ENCODE measurements at regions not wholly inside any gene's neighbourhood (a gene's known extent, or its start where the extent isn't known, plus 50 kb on each side); places are given as distances from the start of the nearest gene placed in this dataset.

- Histone ChIP-seq H3K27ac (ENCODE audit: control insufficient read depth, insufficient read depth, low read length) (no peak overlapping the region), H3K4me3 (ENCODE audit: control insufficient read depth in 2 of 3, extremely low read depth in 1 of 3, insufficient read depth in 2 of 3, low read depth in 1 of 3, low read length in 3 of 3) (no peak overlapping the region), H3K9me1 (ENCODE audit: control insufficient read depth, extremely low read depth, insufficient read depth, low read length) (no peaks in the 10 kb centered on the region), H3K9ac (ENCODE audit: control insufficient read depth, extremely low read depth, insufficient read depth, low read length) (no peak overlapping the region), H4K20me1 (ENCODE audit: control insufficient read depth, extremely low read depth, insufficient read depth, low read length) (no peaks in the 10 kb centered on the region), H2AFZ (ENCODE audit: control insufficient read depth, low read length) (no peak overlapping the region), H3K4me1 (ENCODE audit: control insufficient read depth, extremely low read depth, insufficient read depth, low read length) (no peaks in the 10 kb centered on the region), H3K27me3 (ENCODE audit: control insufficient read depth, extremely low read depth, insufficient read depth, low read length) (no peaks in the 10 kb centered on the region), H3K36me3 (ENCODE audit: control insufficient read depth in 2 of 2, extremely low read depth in 1 of 2, insufficient read depth in 2 of 2, low read length in 2 of 2) (no peaks in the 10 kb centered on the region), H3K9me3 (ENCODE audit: control insufficient read depth, low read depth, low read length) (no peaks in the 10 kb centered on the region), H3K79me2 (ENCODE audit: control insufficient read depth, insufficient read depth, low read length) (no peaks in the 10 kb centered on the region), H3K4me2 (ENCODE audit: control insufficient read depth, extremely low read depth, insufficient read depth, low read depth, low read length) (no peak overlapping the region)
- FAIRE-seq (no peak), DNase-seq (ENCODE audit: low read depth, low spot score) (no peak)
- dilution Hi-C loops (cut with MboI; ENCODE audit: extremely low pct_ligation_motif_present, low sequenced_read_pairs) = no loop called here
- TF ChIP-seq EZH2 (IDR thresholded peaks at IDR 0.05; ENCODE audit: low read length) = no peak
These were observed 80.7 kb upstream of the FOXF1 start for GRCh38 chr16:86429663-86430062.

- DNase-seq (ENCODE audit: low read depth, low spot score) (no peak), FAIRE-seq (no peak)
- Histone ChIP-seq H3K9me1 (ENCODE audit: control insufficient read depth, extremely low read depth, insufficient read depth, low read length) (no peaks in the 10 kb centered on the region), H3K79me2 (ENCODE audit: control insufficient read depth, insufficient read depth, low read length) (no peaks in the 10 kb centered on the region), H3K36me3 (ENCODE audit: control insufficient read depth in 2 of 2, extremely low read depth in 1 of 2, insufficient read depth in 2 of 2, low read length in 2 of 2) (no peaks in the 10 kb centered on the region), H3K4me2 (ENCODE audit: control insufficient read depth, extremely low read depth, insufficient read depth, low read depth, low read length) (no peak overlapping the region), H3K9ac (ENCODE audit: control insufficient read depth, extremely low read depth, insufficient read depth, low read length) (no peak overlapping the region), H3K27me3 (ENCODE audit: control insufficient read depth, extremely low read depth, insufficient read depth, low read length) (no peaks in the 10 kb centered on the region), H4K20me1 (ENCODE audit: control insufficient read depth, extremely low read depth, insufficient read depth, low read length) (no peaks in the 10 kb centered on the region), H3K27ac (ENCODE audit: control insufficient read depth, insufficient read depth, low read length) (no peak overlapping the region), H3K4me1 (ENCODE audit: control insufficient read depth, extremely low read depth, insufficient read depth, low read length) (no peaks in the 10 kb centered on the region), H2AFZ (ENCODE audit: control insufficient read depth, low read length) (no peak overlapping the region), H3K9me3 (ENCODE audit: control insufficient read depth, low read depth, low read length) (no peaks in the 10 kb centered on the region), H3K4me3 (ENCODE audit: control insufficient read depth in 2 of 3, extremely low read depth in 1 of 3, insufficient read depth in 2 of 3, low read depth in 1 of 3, low read length in 3 of 3) (no peak overlapping the region)
- dilution Hi-C loops (cut with MboI; ENCODE audit: extremely low pct_ligation_motif_present, low sequenced_read_pairs) = no loop called here
- TF ChIP-seq, protein P1, sequence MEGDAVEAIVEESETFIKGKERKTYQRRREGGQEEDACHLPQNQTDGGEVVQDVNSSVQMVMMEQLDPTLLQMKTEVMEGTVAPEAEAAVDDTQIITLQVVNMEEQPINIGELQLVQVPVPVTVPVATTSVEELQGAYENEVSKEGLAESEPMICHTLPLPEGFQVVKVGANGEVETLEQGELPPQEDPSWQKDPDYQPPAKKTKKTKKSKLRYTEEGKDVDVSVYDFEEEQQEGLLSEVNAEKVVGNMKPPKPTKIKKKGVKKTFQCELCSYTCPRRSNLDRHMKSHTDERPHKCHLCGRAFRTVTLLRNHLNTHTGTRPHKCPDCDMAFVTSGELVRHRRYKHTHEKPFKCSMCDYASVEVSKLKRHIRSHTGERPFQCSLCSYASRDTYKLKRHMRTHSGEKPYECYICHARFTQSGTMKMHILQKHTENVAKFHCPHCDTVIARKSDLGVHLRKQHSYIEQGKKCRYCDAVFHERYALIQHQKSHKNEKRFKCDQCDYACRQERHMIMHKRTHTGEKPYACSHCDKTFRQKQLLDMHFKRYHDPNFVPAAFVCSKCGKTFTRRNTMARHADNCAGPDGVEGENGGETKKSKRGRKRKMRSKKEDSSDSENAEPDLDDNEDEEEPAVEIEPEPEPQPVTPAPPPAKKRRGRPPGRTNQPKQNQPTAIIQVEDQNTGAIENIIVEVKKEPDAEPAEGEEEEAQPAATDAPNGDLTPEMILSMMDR (optimal IDR thresholded peaks at IDR 0.05 in 1 of 3, IDR thresholded peaks at IDR 0.05 in 1 of 3, conservative IDR thresholded peaks at IDR 0.05 in 1 of 3; ENCODE audit: extremely low read depth in 1 of 3, insufficient read depth in 2 of 3, low read length in 3 of 3) = no peak
- no peak for TF ChIP-seq EZH2 (IDR thresholded peaks at IDR 0.05; ENCODE audit: low read length)
These were observed 79.5 kb upstream of the FOXF1 start for GRCh38 chr16:86430814-86431213.

- no peak for FAIRE-seq
- no peak overlapping the region for H3K9ac ChIP-seq (ENCODE audit: control insufficient read depth, extremely low read depth, insufficient read depth, low read length)
- dilution Hi-C loops (cut with MboI; ENCODE audit: extremely low pct_ligation_motif_present, low sequenced_read_pairs) = no loop called here
- no peaks in the 10 kb centered on the region for H3K27me3 ChIP-seq (ENCODE audit: control insufficient read depth, extremely low read depth, insufficient read depth, low read length)
- H3K79me2 ChIP-seq (ENCODE audit: control insufficient read depth, insufficient read depth, low read length) = no peaks in the 10 kb centered on the region
- no peak overlapping the region for H2AFZ ChIP-seq (ENCODE audit: control insufficient read depth, low read length)
- H4K20me1 ChIP-seq (ENCODE audit: control insufficient read depth, extremely low read depth, insufficient read depth, low read length) = no peaks in the 10 kb centered on the region
- DNase-seq (ENCODE audit: low read depth, low spot score) = no peak
- no peaks in the 10 kb centered on the region for H3K4me1 ChIP-seq (ENCODE audit: control insufficient read depth, extremely low read depth, insufficient read depth, low read length)
- TF ChIP-seq EZH2 (IDR thresholded peaks at IDR 0.05; ENCODE audit: low read length) = no peak
- TF ChIP-seq, protein P1 (optimal IDR thresholded peaks at IDR 0.05 in 1 of 3, IDR thresholded peaks at IDR 0.05 in 1 of 3, conservative IDR thresholded peaks at IDR 0.05 in 1 of 3; ENCODE audit: extremely low read depth in 1 of 3, insufficient read depth in 2 of 3, low read length in 3 of 3) = no peak
- H3K9me1 ChIP-seq (ENCODE audit: control insufficient read depth, extremely low read depth, insufficient read depth, low read length) = no peaks in the 10 kb centered on the region
- H3K4me2 ChIP-seq (ENCODE audit: control insufficient read depth, extremely low read depth, insufficient read depth, low read depth, low read length) = no peak overlapping the region
- no peaks in the 10 kb centered on the region for H3K9me3 ChIP-seq (ENCODE audit: control insufficient read depth, low read depth, low read length)
- H3K36me3 ChIP-seq (ENCODE audit: control insufficient read depth in 2 of 2, extremely low read depth in 1 of 2, insufficient read depth in 2 of 2, low read length in 2 of 2) = no peaks in the 10 kb centered on the region
- no peak overlapping the region for H3K4me3 ChIP-seq (ENCODE audit: control insufficient read depth in 2 of 3, extremely low read depth in 1 of 3, insufficient read depth in 2 of 3, low read depth in 1 of 3, low read length in 3 of 3)
- no peak overlapping the region for H3K27ac ChIP-seq (ENCODE audit: control insufficient read depth, insufficient read depth, low read length)
These were observed 78.8 kb upstream of the FOXF1 start for GRCh38 chr16:86431540-86431939.

Data from keratinocyte (primary cell).